NCI-H446 treated with DMSO at 0.1 percent for 48 hours (cell line): ENCODE measurements at regions not wholly inside any gene's neighbourhood (a gene's known extent, or its start where the extent isn't known, plus 50 kb on each side); places are given as distances from the start of the nearest gene placed in this dataset.
"Not testable (repeated sequence)": the region's sequence is repeated elsewhere in the genome, so short reads cannot be mapped to it uniquely, and the experiment has no call there.

ENCODE experiments used
- DNase-seq: peaks from one replicate; lab custom pipeline; 2025; lab: John Stamatoyannopoulos, UW

GRCh38 chr1:192477630-192478029, 97.9 kb upstream of the RGS1 start:
- DNase-seq, result peak; percentile 30

GRCh38 chr1:192485692-192486436, 89.7 kb upstream of the RGS1 start:
- DNase-seq, result peak; percentile 43

DNA sequence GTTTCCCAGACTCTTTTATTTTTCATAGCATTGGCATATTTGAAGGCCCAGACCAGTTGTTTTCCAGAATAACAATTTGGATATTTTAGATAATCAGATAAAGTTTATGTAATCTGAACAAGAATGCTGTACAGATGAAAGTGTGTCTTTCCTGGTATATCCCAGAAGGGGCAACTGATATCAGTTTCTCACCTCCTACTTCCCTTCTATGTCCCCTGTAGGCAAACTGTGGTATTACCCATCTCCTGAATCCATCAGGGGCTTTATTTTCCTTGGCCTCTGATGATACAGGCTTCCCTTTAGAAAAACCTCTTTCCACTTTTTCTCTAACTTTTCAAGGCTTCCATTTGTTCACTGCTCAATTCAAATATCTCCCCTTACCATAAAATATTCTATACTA, 87.5 kb upstream of the RGS1 start:
- no peak for DNase-seq

GRCh38 chr1:192489047-192489446, 86.5 kb upstream of the RGS1 start:
- no peak for DNase-seq

- DNase-seq, result peak; percentile 67
These were observed 85.8 kb upstream of the RGS1 start for GRCh38 chr1:192489748-192490147.

GRCh38 chr1:192491804-192492554, 83.6 kb upstream of the RGS1 start:
- DNase-seq, result no peak

- no peak for DNase-seq
These were observed 82.0 kb upstream of the RGS1 start for GRCh38 chr1:192493584-192493983.

DNA sequence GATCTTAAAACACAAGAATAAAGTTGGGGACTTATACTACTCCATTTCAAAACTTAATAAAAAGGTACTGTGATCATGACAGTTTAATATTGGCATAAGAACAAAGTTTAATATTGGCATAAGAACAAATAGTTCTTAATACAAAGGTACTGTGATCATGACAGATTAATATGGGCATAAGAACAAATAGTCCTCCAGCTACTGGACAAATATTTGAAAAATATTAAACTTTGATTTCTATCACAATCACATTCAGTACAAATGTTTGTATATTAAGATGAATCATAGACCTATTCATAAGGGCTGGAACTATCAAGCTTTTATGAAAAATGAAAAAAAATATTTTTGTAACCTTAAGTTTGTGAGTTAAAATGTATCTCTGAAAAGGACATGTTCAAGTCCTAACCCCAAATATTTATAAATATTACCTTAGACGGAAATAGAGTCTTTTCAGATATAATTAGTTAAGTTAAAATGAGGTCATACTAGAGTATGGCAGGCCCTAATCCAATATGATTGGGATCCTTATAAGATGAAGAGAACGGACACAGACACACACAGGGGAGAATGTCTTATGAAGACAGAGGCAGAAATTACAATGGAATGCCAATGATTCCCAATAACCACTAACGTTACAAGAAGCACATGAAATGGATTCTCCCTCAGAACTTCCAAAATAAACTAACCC, 79.1 kb upstream of the RGS1 start:
- no peak for DNase-seq

- DNase-seq, result no peak
These were observed 78.3 kb upstream of the RGS1 start for GRCh38 chr1:192497214-192497794.

- not testable (repeated sequence) for DNase-seq
These were observed 77.5 kb upstream of the RGS1 start for GRCh38 chr1:192498092-192498491.

GRCh38 chr1:192499061-192499581, 76.5 kb upstream of the RGS1 start:
- not testable (repeated sequence) for DNase-seq

GRCh38 chr1:192500541-192500940, 75.0 kb upstream of the RGS1 start:
- DNase-seq, result not testable (repeated sequence)

- DNase-seq, result no peak
These were observed 68.8 kb upstream of the RGS1 start for GRCh38 chr1:192506741-192507155.

DNA sequence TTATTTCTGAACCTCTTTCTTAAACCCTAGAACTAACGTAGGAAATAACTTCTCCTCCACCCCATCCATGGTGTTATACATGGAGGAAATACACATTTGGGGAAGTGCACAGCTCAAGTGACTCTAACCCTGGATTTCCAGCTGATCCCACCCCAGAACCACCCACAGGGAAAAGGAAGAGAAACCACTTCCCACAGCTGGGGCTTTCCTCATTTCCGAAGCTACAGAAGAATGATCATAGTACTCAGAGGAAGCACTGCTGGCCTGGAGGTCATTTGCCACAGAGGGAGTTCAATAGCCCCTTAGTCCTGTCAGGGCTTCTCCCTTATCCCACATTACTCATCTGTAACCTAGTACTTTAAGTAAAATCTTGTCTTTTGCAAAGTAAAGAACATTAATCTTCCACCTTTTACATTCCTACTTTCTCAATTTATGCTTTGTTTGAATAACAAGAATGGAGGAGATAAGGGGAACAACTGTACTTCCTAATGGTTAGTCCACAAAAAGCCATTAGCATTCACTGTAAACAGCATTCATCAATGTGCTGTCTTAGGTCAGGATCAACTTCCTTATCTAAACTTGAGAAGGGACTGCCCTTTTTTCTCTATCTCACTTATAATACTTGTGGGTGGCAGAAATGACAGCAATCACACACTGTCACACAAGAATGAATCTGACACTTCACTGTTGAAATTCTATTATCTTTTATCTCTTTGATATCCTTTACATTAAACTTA, 63.0 kb upstream of the RGS1 start:
- no peak for DNase-seq

- DNase-seq, result no peak
These were observed 62.4 kb upstream of the RGS1 start for GRCh38 chr1:192513196-192513595.

DNA sequence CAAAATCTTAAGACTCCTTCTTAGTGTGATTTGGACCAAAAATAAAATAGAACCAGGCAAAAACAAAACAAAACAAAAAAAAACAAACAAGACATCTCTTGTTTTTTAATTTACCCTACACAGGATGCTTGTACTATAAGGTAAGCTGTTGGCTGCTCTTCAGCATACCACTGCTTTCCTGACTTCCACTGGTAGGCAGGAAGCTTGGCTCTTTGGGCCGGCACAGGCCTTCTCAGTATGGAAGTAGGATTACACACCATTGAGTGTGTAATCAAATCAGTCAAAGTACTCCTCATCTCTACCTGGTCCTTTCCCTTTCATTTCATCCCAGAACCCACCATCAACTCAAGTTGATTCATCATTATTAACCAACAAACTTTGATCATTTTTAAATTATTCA, 61.9 kb upstream of the RGS1 start:
- DNase-seq, result no peak

DNA sequence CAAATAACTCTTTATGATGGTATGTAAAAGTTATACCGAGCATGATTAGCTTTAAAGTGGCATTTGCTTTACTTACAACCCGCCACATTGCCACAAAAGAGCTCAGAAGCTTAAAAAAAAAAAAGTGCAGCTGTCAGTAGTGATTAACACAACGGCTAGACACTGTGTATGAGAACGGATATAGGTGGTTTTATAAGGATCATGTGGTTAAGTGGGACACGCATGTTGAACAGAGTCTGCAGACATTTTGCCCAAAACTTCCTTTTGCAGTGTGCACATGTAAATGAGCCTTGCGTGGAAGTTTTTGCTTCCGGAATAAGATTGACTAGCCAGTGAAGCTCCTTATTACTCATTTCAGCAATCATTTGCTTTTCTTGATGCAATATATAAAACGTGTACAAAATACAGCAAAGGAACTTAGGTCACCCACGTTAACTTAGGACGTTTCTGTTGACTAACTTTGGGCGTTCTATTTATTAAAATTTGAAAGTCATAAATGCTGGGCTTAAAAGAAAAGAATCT, 58.7 kb upstream of the RGS1 start:
- no peak for DNase-seq

DNA sequence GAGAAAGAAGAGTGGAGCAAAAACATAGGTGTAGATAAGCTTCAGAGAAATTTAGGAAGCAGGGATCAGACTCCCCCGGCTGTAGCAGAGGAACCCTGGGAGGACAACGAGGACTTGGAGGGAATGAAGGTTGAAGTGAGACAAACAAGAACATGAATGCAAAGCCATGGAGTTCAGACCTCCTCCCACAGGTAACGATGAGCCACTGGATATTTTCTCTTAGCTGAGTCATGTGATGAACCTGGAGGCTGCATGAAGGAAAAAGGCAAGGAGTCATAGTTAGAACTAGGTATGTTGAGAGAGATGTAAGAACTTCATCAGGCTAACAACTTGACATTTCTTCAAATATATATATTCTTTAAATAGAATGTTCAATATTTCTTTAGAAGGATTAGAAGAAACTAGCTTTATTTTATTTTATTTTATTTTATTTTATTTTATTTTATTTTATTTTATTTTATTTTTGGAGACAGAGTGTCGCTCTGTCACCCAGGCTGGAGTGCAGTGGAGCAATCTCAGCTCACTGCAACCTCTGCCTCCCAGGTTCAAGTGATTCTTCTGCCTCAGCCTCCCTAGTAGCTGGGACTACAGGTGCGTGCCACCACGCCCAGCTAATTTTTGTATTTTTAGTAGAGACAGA, 57.7 kb upstream of the RGS1 start:
- DNase-seq, result not testable (repeated sequence)

DNA sequence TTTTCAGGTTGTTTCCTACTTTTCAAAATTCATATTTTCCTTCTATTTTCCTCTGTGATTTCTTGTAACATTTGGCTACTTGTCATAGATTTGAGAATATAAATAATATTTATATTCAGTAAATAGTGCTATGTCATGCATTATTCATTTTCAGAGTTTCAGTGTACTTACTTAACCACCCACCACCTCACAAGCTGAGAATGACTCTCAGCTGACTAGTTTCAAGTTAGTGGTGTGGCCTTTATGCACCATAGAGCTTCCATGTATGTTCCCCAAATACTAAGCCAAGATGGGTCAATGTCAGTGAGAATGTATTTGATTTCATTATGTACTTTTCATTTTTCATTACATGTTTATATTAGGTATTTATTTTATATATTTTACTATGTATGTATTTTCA, 56.9 kb upstream of the RGS1 start:
- no peak for DNase-seq

GRCh38 chr1:192521734-192522133, 53.8 kb upstream of the RGS1 start:
- DNase-seq, result no peak

DNA sequence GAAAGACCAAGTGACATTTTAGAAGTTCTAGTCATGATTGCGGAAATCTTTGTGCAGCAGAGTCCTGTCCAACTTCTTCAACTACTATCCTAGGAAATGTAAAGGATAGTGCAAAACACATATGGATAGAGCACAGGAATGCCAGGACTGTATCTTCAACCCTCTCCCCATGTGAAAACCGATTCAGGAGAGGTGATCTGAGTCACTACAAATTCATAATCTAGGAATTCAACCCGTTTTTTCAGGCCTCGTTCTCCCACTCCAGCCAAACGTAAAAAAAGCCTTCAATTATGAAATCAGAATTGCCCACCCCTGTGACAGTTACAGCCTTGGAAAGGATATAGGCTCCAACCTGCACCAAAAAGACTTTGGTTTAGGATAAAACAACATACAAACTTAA, 52.9 kb upstream of the RGS1 start:
- no peak for DNase-seq
